ENCODE measurements at regions not wholly inside any gene's neighbourhood (a gene's known extent, or its start where the extent isn't known, plus 50 kb on each side); places are given as distances from the start of the nearest gene placed in this dataset.
"Not testable (repeated sequence)": the region's sequence is repeated elsewhere in the genome, so short reads cannot be mapped to it uniquely, and the experiment has no call there.

DNA sequence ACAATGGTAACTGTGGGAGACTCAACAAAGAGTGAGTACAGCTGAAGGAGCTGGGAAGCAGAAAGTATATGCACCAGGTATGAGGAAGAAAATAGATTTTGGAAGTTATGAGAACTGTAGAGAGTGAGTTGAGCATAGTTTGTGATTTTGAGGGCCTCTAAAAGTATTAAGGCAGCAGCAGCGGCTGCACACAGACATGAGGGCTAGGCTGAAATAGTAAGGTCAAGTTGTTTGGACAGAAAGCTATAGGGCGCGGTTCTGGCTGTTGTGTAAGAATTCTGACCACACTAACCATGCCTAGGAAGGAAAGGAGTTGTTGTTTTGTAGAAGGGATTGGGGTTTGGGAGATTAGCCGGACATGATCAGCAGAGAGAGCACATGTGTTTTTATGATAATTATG is 154.1 kb upstream of the SNX2 start:
- not testable (repeated sequence) for H3K4me3 ChIP-seq (ENCODE audit: low read depth, low read length); H3K79me2 ChIP-seq (ENCODE audit: control insufficient read depth, insufficient read depth, low read length, unreplicated experiment); H3K36me3 ChIP-seq (ENCODE audit: insufficient read depth, low read length); H2AFZ ChIP-seq (ENCODE audit: low read length, unreplicated experiment); H3K27ac ChIP-seq (ENCODE audit: low read depth, low read length); H3K27me3 ChIP-seq (ENCODE audit: insufficient read depth, low read length); H3K4me1 ChIP-seq (ENCODE audit: control insufficient read depth, insufficient read depth, low read length, unreplicated experiment)

DNA sequence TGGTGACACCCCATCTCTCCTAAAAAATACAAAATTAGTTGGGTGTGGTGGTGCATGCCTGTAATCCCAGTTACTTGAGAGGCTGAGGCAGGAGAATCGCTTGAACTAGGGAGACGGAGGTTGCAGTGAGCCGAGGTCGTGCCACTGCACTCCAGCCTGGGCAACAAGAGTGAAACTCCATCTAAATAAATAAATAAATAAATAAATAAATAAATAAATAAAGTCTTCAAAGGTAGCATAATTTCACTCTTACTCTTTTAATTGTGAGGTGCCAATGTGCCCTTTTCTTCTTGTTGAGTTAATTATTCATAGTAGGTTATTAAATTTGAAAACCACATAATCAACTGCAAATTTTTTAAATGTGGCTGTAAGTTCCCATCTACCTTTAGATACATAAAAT is 146.2 kb upstream of the SNX2 start:
- not testable (repeated sequence) for H3K27ac ChIP-seq (ENCODE audit: low read depth, low read length); H3K36me3 ChIP-seq (ENCODE audit: insufficient read depth, low read length); H3K27me3 ChIP-seq (ENCODE audit: insufficient read depth, low read length); H3K4me3 ChIP-seq (ENCODE audit: low read depth, low read length); H2AFZ ChIP-seq (ENCODE audit: low read length, unreplicated experiment); H3K4me1 ChIP-seq (ENCODE audit: control insufficient read depth, insufficient read depth, low read length, unreplicated experiment); H3K79me2 ChIP-seq (ENCODE audit: control insufficient read depth, insufficient read depth, low read length, unreplicated experiment)

DNA sequence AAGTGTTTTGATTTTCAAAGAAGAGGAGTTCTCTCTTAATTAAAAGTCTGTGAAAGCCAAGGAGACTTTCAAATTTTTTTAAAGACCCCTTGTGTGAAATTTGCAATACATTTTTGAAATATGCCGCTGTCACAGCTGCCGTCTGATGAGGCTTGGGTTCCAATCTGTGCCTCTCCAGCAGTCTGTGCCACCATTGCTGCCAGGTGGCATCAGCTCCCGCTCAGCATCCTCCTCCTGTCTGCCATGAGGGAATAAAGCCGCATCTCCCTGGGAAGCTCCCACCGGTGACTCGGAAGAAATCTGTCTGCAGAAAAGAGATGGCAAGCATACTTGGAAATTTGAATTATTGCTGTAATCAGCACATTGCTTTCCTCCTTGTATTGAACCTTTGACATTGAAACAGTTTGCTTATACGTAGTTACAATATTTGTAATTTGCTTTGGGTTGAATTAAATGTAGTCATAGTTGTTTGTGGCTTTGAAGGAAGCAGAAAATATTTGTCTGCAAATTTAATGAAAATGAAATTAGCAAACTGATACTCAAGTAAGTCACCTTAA is 145.7 kb upstream of the SNX2 start:
- Histone ChIP-seq H3K4me3 (ENCODE audit: low read depth, low read length) (no peak overlapping the region), H3K27ac (ENCODE audit: low read depth, low read length) (no peak overlapping the region), H3K4me1 (ENCODE audit: control insufficient read depth, insufficient read depth, low read length, unreplicated experiment) (no peaks in the 10 kb centered on the region), H3K36me3 (ENCODE audit: insufficient read depth, low read length) (no peaks in the 10 kb centered on the region), H2AFZ (ENCODE audit: low read length, unreplicated experiment) (no peak overlapping the region), H3K27me3 (ENCODE audit: insufficient read depth, low read length) (no peaks in the 10 kb centered on the region), H3K79me2 (ENCODE audit: control insufficient read depth, insufficient read depth, low read length, unreplicated experiment) (no peaks in the 10 kb centered on the region)

DNA sequence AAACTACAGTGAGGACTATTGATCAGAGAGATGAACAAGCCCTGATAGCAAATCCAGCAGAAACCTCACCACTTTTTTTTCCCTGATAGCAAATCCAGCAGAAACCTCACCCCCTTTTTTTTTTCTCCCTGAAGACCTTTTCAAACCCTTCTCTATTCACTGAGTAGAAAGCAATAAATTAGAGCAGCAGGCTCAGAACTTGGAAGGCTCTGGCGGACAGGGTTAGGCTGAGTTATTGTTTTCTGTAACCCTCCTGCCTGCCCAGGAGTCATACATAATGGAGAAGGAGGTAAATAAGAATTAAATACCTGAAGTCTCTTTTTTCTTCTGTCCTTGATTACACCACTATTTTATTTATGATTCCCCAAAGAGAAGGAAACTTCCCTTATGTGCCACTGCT is 136.3 kb upstream of the SNX2 start:
- peaks cover 6% of the 10 kb centered on the region; the same call in 1 of the 2 replicates for H3K27me3 ChIP-seq (ENCODE audit: insufficient read depth, low read length)
- no peaks in the 10 kb centered on the region for H3K79me2 ChIP-seq (ENCODE audit: control insufficient read depth, insufficient read depth, low read length, unreplicated experiment)
- no peaks in the 10 kb centered on the region for H3K4me1 ChIP-seq (ENCODE audit: control insufficient read depth, insufficient read depth, low read length, unreplicated experiment)
- H3K27ac ChIP-seq (ENCODE audit: low read depth, low read length) = no peak overlapping the region
- H3K4me3 ChIP-seq (ENCODE audit: low read depth, low read length) = no peak overlapping the region
- H3K36me3 ChIP-seq (ENCODE audit: insufficient read depth, low read length) = no peaks in the 10 kb centered on the region
- no peak overlapping the region for H2AFZ ChIP-seq (ENCODE audit: low read length, unreplicated experiment)

DNA sequence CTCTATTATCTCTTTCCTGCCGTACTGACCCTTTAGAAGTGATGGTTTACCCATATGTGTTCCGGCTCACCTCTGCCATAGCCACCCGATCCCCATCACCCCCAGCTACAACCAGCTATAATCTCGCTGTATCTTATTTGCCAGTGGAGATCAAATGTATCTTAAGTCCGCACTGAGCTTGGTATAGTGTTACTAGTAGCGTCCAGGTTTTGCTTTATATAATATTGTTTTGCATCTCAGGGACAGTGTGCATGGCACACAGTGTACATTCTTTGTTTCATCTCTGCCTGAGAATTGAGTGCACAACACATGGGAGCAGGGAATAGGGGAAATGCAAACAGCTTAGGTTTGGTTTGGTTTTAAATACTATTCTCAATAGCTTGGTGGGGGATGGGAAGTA is 135.8 kb upstream of the SNX2 start:
- Histone ChIP-seq H3K27me3 (ENCODE audit: insufficient read depth, low read length) (peaks cover 10% of the 10 kb centered on the region; the same call in 1 of the 2 replicates), H3K27ac (ENCODE audit: low read depth, low read length) (no peak overlapping the region), H2AFZ (ENCODE audit: low read length, unreplicated experiment) (no peak overlapping the region), H3K36me3 (ENCODE audit: insufficient read depth, low read length) (no peaks in the 10 kb centered on the region), H3K79me2 (ENCODE audit: control insufficient read depth, insufficient read depth, low read length, unreplicated experiment) (no peaks in the 10 kb centered on the region), H3K4me3 (ENCODE audit: low read depth, low read length) (no peak overlapping the region), H3K4me1 (ENCODE audit: control insufficient read depth, insufficient read depth, low read length, unreplicated experiment) (no peaks in the 10 kb centered on the region)

DNA sequence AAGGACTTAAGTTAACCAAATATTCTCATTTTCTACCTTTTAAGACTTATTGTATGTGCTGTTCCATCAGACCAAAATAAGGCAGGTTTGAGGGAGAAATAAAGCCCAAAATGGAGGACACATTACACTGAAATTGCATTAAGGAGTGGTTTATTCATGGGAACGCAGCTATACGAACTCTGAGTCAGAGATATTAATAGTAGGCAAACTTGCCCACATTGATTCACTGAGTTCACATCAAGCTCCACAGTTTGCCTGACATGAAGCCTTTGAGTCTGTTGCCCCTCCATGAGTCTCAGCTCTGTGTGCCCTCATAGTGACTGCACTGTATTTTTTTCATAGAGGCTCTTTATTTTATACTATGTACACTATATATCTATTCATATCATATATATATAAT is 135.0 kb upstream of the SNX2 start:
- H2AFZ ChIP-seq (ENCODE audit: low read length, unreplicated experiment) = no peak overlapping the region
- no peaks in the 10 kb centered on the region for H3K36me3 ChIP-seq (ENCODE audit: insufficient read depth, low read length)
- H3K27ac ChIP-seq (ENCODE audit: low read depth, low read length) = no peak overlapping the region
- no peaks in the 10 kb centered on the region for H3K4me1 ChIP-seq (ENCODE audit: control insufficient read depth, insufficient read depth, low read length, unreplicated experiment)
- H3K27me3 ChIP-seq (ENCODE audit: insufficient read depth, low read length) = peaks cover 11% of the 10 kb centered on the region; the same call in 1 of the 2 replicates
- H3K79me2 ChIP-seq (ENCODE audit: control insufficient read depth, insufficient read depth, low read length, unreplicated experiment) = no peaks in the 10 kb centered on the region
- H3K4me3 ChIP-seq (ENCODE audit: low read depth, low read length) = no peak overlapping the region

DNA sequence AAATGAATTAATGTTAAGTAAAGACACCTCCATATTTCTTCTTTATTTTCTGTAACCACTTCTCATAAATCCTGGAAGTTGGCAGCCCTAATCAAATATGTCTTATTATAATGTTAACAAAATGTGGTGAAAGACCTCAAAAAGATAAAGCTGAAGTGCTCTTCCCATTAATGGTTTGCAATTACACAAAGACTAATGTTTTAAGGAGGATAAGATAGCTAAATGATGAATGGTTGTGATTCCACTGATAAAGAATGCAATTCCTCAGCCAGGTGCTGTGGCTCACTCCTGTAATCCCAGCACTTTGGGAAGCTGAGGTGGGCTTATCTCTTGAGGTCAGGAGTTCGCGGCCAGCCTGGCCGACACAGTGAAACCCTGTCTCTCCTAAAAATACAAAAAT is 125.8 kb upstream of the SNX2 start:
- no peak overlapping the region for H3K27ac ChIP-seq (ENCODE audit: low read depth, low read length)
- H3K36me3 ChIP-seq (ENCODE audit: insufficient read depth, low read length) = no peaks in the 10 kb centered on the region
- H3K79me2 ChIP-seq (ENCODE audit: control insufficient read depth, insufficient read depth, low read length, unreplicated experiment) = no peaks in the 10 kb centered on the region
- peaks cover 11% of the 10 kb centered on the region; the same call in 1 of the 2 replicates for H3K27me3 ChIP-seq (ENCODE audit: insufficient read depth, low read length)
- H3K4me1 ChIP-seq (ENCODE audit: control insufficient read depth, insufficient read depth, low read length, unreplicated experiment) = peaks cover 10% of the 10 kb centered on the region
- H3K4me3 ChIP-seq (ENCODE audit: low read depth, low read length) = no peak overlapping the region
- no peak overlapping the region for H2AFZ ChIP-seq (ENCODE audit: low read length, unreplicated experiment)

DNA sequence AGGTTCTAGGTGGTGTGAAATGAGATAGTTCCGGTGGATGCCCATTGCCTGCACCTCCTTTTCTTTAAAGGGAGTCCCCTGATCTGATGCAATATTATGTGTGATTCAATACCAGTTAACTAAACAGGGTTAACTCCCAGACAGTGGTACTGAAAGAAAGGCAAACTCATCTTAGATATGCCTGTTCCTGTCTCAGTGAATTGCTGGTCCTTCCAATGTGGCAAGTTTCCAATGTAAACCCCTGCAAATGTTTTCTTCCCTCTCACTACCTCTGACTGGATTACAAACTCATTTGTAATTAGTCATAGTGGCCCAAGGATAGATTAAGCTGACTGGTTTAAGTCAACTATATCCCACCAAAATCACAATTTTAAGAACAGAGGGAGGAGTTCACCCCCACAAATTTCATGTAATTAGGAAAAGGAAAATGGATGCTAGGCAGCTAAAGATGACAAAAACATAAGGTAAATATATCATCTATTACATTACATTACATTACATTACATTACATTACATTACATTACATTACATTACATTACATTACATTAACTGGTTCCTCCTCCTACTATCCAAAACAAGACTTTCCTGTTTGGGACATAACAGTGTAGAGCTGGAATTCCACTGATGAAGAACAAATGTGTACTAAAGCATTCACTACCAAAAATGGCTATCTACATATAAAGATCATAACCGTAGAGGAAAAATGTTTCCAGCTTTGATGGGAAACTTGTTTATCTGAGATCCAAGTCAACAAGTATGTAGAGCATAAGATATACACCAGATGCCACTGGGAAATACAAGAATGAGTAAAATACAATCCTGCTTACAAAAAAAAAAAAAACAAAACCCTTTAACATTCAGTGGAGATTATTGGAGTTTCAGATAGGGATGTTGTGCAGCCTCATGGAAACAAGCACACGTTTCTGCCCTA is 121.5 kb upstream of the SNX2 start:
- Histone ChIP-seq H3K27ac (ENCODE audit: low read depth, low read length) (no peak overlapping the region), H3K27me3 (ENCODE audit: insufficient read depth, low read length) (no peaks in the 10 kb centered on the region), H2AFZ (ENCODE audit: low read length, unreplicated experiment) (no peak overlapping the region), H3K4me1 (ENCODE audit: control insufficient read depth, insufficient read depth, low read length, unreplicated experiment) (peaks cover 10% of the 10 kb centered on the region), H3K36me3 (ENCODE audit: insufficient read depth, low read length) (no peaks in the 10 kb centered on the region), H3K79me2 (ENCODE audit: control insufficient read depth, insufficient read depth, low read length, unreplicated experiment) (no peaks in the 10 kb centered on the region), H3K4me3 (ENCODE audit: low read depth, low read length) (no peak overlapping the region)

DNA sequence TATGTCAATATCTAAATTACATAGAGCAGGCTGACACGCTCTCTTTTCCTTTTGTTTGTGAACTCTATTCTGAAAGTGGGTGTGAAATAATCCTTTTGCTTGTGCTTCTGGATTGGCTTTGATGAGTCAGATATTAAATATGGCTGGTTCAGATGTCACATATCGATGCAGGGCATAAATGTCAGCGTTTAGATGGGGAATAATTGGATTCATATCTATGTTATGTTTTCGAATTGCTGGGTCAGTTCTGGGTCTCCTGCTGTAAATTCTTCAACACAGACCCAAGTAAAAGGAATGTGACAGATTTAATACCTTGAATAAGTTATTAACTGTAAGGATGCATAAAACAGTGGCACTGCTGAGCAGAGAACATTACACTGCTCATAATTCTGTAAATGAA is 118.7 kb upstream of the SNX2 start:
- Histone ChIP-seq H3K79me2 (ENCODE audit: control insufficient read depth, insufficient read depth, low read length, unreplicated experiment) (no peaks in the 10 kb centered on the region), H3K27me3 (ENCODE audit: insufficient read depth, low read length) (no peaks in the 10 kb centered on the region), H3K36me3 (ENCODE audit: insufficient read depth, low read length) (no peaks in the 10 kb centered on the region), H3K4me1 (ENCODE audit: control insufficient read depth, insufficient read depth, low read length, unreplicated experiment) (peaks cover 10% of the 10 kb centered on the region), H3K4me3 (ENCODE audit: low read depth, low read length) (no peak overlapping the region), H3K27ac (ENCODE audit: low read depth, low read length) (no peak overlapping the region), H2AFZ (ENCODE audit: low read length, unreplicated experiment) (no peak overlapping the region)

DNA sequence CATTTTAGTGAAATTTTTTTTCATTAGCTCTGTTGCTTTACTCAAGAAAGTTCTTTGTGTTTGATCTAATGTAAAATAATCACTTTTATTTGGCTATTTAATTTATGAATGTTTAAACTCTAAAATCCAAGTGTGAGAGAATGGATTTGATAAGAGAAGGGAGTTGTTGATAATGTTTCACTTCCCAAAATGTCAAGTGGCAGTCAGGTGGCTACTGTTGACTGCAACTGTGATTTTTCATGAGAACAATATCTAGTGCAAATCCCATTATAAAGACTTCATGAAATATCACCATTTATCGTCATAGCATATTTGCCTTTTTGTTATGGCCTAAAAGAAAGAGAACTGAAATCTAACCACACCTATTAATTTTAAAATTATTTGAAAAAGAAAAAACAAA is 118.3 kb upstream of the SNX2 start:
- H3K4me3 ChIP-seq (ENCODE audit: low read depth, low read length) = no peak overlapping the region
- H3K4me1 ChIP-seq (ENCODE audit: control insufficient read depth, insufficient read depth, low read length, unreplicated experiment) = peaks cover 14% of the 10 kb centered on the region
- H3K79me2 ChIP-seq (ENCODE audit: control insufficient read depth, insufficient read depth, low read length, unreplicated experiment) = no peaks in the 10 kb centered on the region
- no peak overlapping the region for H2AFZ ChIP-seq (ENCODE audit: low read length, unreplicated experiment)
- H3K27ac ChIP-seq (ENCODE audit: low read depth, low read length) = no peak overlapping the region
- H3K27me3 ChIP-seq (ENCODE audit: insufficient read depth, low read length) = no peaks in the 10 kb centered on the region
- H3K36me3 ChIP-seq (ENCODE audit: insufficient read depth, low read length) = no peaks in the 10 kb centered on the region
